ENCODE measurements at regions not wholly inside any gene's neighbourhood (a gene's known extent, or its start where the extent isn't known, plus 50 kb on each side); places are given as distances from the start of the nearest gene placed in this dataset.

DNA sequence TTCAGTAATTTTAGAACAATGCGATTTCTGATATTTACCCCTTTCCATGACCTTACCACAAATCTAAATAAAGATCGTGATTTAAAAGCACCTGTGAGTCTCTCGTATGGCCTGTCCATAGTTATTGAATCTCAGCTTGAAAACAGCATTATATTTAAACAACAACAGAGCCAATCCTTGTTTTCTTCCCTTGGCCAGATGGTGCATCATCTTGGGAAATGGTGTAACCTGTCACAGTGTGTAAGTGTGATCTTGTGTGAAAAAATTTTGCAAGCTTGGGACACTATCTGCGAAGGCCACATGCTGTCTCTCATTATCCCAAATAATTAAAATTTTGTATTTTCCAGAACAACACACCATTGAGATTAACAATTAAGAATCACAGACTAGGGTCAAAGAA, 262.7 kb upstream of the SPHKAP start:
- POLR2A ChIA-PET = no interaction called here
- FAIRE-seq (no peak), DNase-seq (ENCODE audit: low read depth, low spot score) (no peak)
- intact Hi-C loops (cut with micrococcal nuclease) = no loop called here
- H3K4me2 ChIP-seq (ENCODE audit: insufficient read depth, low read length) = no peak overlapping the region
- TF ChIP-seq GATA2 (IDR thresholded peaks at IDR 0.05; ENCODE audit: insufficient read depth, insufficient read length, low read depth, low read length) (no peak), JUN (IDR thresholded peaks at IDR 0.05; ENCODE audit: borderline replicate concordance, insufficient read depth, insufficient read length, low read depth) (no peak), MYC (IDR thresholded peaks at IDR 0.05; ENCODE audit: low read depth, low read length) (no peak), POLR2A (IDR thresholded peaks at IDR 0.05; ENCODE audit: low read depth, low read length) (no peak), EZH2 (IDR thresholded peaks at IDR 0.05; ENCODE audit: borderline replicate concordance, low read depth, low read length, severe bottlenecking) (no peak), POLR2AphosphoS5 (IDR thresholded peaks at IDR 0.05; ENCODE audit: insufficient read depth, low read depth, low read length) (no peak), FOS (IDR thresholded peaks at IDR 0.05; ENCODE audit: borderline replicate concordance, insufficient read depth, low read length) (no peak)
- TF ChIP-seq, protein P1, sequence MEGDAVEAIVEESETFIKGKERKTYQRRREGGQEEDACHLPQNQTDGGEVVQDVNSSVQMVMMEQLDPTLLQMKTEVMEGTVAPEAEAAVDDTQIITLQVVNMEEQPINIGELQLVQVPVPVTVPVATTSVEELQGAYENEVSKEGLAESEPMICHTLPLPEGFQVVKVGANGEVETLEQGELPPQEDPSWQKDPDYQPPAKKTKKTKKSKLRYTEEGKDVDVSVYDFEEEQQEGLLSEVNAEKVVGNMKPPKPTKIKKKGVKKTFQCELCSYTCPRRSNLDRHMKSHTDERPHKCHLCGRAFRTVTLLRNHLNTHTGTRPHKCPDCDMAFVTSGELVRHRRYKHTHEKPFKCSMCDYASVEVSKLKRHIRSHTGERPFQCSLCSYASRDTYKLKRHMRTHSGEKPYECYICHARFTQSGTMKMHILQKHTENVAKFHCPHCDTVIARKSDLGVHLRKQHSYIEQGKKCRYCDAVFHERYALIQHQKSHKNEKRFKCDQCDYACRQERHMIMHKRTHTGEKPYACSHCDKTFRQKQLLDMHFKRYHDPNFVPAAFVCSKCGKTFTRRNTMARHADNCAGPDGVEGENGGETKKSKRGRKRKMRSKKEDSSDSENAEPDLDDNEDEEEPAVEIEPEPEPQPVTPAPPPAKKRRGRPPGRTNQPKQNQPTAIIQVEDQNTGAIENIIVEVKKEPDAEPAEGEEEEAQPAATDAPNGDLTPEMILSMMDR (IDR thresholded peaks at IDR 0.05; ENCODE audit: extremely low read depth in 1 of 2, insufficient read depth in 1 of 2, low read depth in 1 of 2, low read length in 2 of 2) = no peak
- TF ChIP-seq, protein P2, sequence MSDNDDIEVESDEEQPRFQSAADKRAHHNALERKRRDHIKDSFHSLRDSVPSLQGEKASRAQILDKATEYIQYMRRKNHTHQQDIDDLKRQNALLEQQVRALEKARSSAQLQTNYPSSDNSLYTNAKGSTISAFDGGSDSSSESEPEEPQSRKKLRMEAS (IDR thresholded peaks at IDR 0.05; ENCODE audit: insufficient read depth, insufficient read length) = no peak
- CTCF ChIA-PET = no interaction called here
- no peak overlapping the region for H3K27ac ChIP-seq (ENCODE audit: insufficient read depth, low read depth, low read length)
- dilution Hi-C loops (cut with MboI; ENCODE audit: extremely low pct_ligation_motif_present, low sequenced_read_pairs) = no loop called here
- BruUV-seq (replicated peaks) = no TSS peak
- no peak overlapping the region for H3K4me3 ChIP-seq (replicated peaks in 1 of 3; ENCODE audit: insufficient read depth in 1 of 3, low read depth in 1 of 3, low read length in 3 of 3)
- no peak overlapping the region for H2AFZ ChIP-seq (ENCODE audit: low read depth, low read length)
- no peaks in the 10 kb centered on the region for H3K27me3 ChIP-seq (ENCODE audit: control insufficient read depth in 2 of 2, insufficient read depth in 2 of 2, low read length in 2 of 2)
- no peaks in the 10 kb centered on the region for H3K9me1 ChIP-seq (replicated peaks; ENCODE audit: control insufficient read depth, extremely low read depth, insufficient read depth, low read length)
- H3K9ac ChIP-seq (replicated peaks; ENCODE audit: extremely low read depth, insufficient read depth, low read length) = no peak overlapping the region
- no peaks in the 10 kb centered on the region for H3K9me3 ChIP-seq (replicated peaks; ENCODE audit: control insufficient read depth, insufficient read depth, low read length)
- H3K36me3 ChIP-seq (ENCODE audit: control insufficient read depth in 2 of 2, extremely low read depth in 1 of 2, insufficient read depth in 2 of 2, low read length in 2 of 2) = no peaks in the 10 kb centered on the region
- H3K4me1 ChIP-seq (ENCODE audit: control insufficient read depth, extremely low read depth, insufficient read depth, low read length) = no peaks in the 10 kb centered on the region
- H3K79me2 ChIP-seq (ENCODE audit: control insufficient read depth, insufficient read depth, low read length) = no peaks in the 10 kb centered on the region
- H4K20me1 ChIP-seq (replicated peaks; ENCODE audit: control insufficient read depth, extremely low read depth, insufficient read depth, low read length) = no peaks in the 10 kb centered on the region

Measured in endothelial cell of umbilical vein (primary cell).